Caco-2 (cell line): ENCODE measurements at regions not wholly inside any gene's neighbourhood (a gene's known extent, or its start where the extent isn't known, plus 50 kb on each side); places are given as distances from the start of the nearest gene placed in this dataset.

Source experiments
- BruUV-seq: library from RNA; stranded (reverse); fragments of 400-500 nt; replicated peaks from 2 replicates; lab custom pipeline; 2021; lab: Mats Ljungman, UMichigan
- CTCF ChIA-PET: fragments of 300-600 bp; sonication (Branson Sonifier 250); formaldehyde crosslinking; loops from one replicate; lab custom pipeline; 2022; ENCODE audit warnings: antibody characterized with exemption; lab: Charles Lee
- POLR2A ChIA-PET: fragments of 300-600 bp; sonication (Branson Sonifier 250); formaldehyde crosslinking; loops from one replicate; lab custom pipeline; 2022; ENCODE audit warnings: antibody characterized with exemption; lab: Charles Lee
- DNase-seq, 2 experiments: peaks; one replicate each; pipeline versions ENCODE4 v3.0.0 to v3.0.0-alpha.2; 2020 to 2022
- H3K27me3 ChIP-seq: replicated peaks from 2 replicates; pipeline ENCODE4 v1.6.0; 2011; ENCODE audit warnings: low read length; ENCODE audit not compliant: control insufficient read depth, insufficient read depth
- H3K36me3 ChIP-seq: 2 replicates; pipeline ENCODE4 v1.5.1; 2011; ENCODE audit warnings: low read length; ENCODE audit not compliant: control insufficient read depth, insufficient read depth
- H3K4me1 ChIP-seq: fragments of 250-450 bp; sonication (Bioruptor Pico); 2 replicates; pipeline ENCODE4 v1.5.1; 2020; ENCODE audit warnings: mild to moderate bottlenecking
- H3K4me3 ChIP-seq: 2 replicates; pipeline ENCODE4 v1.5.1; 2011; ENCODE audit warnings: low read depth, mild to moderate bottlenecking, control low read depth, low read length
- H3K9me3 ChIP-seq: fragments of 250-450 bp; sonication (Bioruptor Pico); 2 replicates; pipeline ENCODE4 v1.5.1; 2020; ENCODE audit warnings: mild to moderate bottlenecking, moderate library complexity
- H3K27ac Mint-ChIP-seq: one replicate; pipeline ENCODE4 v1.8.0; 2022; ENCODE audit warnings: mixed read lengths; ENCODE audit not compliant: unreplicated experiment
- H3K27me3 Mint-ChIP-seq: one replicate; pipeline ENCODE4 v1.8.0; 2022; ENCODE audit warnings: mixed read lengths; ENCODE audit not compliant: insufficient read depth, unreplicated experiment
- H3K36me3 Mint-ChIP-seq: one replicate; pipeline ENCODE4 v1.8.0; 2022; ENCODE audit warnings: mild to moderate bottlenecking, mixed read lengths; ENCODE audit not compliant: insufficient read depth, unreplicated experiment
- H3K4me1 Mint-ChIP-seq: one replicate; pipeline ENCODE4 v1.8.0; 2022; ENCODE audit warnings: low read depth, mixed read lengths; ENCODE audit not compliant: unreplicated experiment
- H3K4me3 Mint-ChIP-seq: one replicate; pipeline ENCODE4 v1.8.0; 2022; ENCODE audit warnings: mild to moderate bottlenecking, moderate library complexity, mixed read lengths; ENCODE audit not compliant: unreplicated experiment
- H3K9me3 Mint-ChIP-seq: one replicate; pipeline ENCODE4 v1.8.0; 2022; ENCODE audit warnings: mixed read lengths; ENCODE audit not compliant: unreplicated experiment
- CTCF ChIP-seq, 2 experiments: fragments of 200-600 bp in 1 of 2; IDR thresholded peaks; 1 replicate in 1 of 2; 2 replicates in 1 of 2; pipeline versions ENCODE4 v1.5.1 to v1.8.0; 2011 to 2022; ENCODE audit warnings: antibody characterized with exemption in 1 of 2, control low read depth in 1 of 2, inconsistent platforms in 1 of 2, low read depth in 1 of 2, low read length in 1 of 2, mild to moderate bottlenecking in 1 of 2, moderate library complexity in 1 of 2; ENCODE audit not compliant: insufficient read depth in 1 of 2, severe bottlenecking in 1 of 2, unreplicated experiment in 1 of 2
- intact Hi-C: fragments of 100-400 bp; cut with micrococcal nuclease; formaldehyde crosslinking; loops from one replicate; pipeline ENCODE4 v1.10.0; 2022; ENCODE audit not compliant: unreplicated experiment

- Histone ChIP-seq H3K27me3 (no peaks in the 10 kb centered on the region), H3K36me3 (no peaks in the 10 kb centered on the region), H3K4me3 (no peak overlapping the region), H3K4me1 (no peaks in the 10 kb centered on the region), H3K9me3 (no peaks in the 10 kb centered on the region)
- intact Hi-C loops: no loop called here
- Mint-ChIP-seq H3K27me3 (peaks cover 6% of the 10 kb centered on the region), H3K4me1 (no peaks in the 10 kb centered on the region), H3K36me3 (no peaks in the 10 kb centered on the region), H3K4me3 (no peak overlapping the region), H3K9me3 (no peaks in the 10 kb centered on the region), H3K27ac (no peak overlapping the region)
- BruUV-seq: no TSS peak
- ChIA-PET CTCF (no interaction called here), POLR2A (no interaction called here)
- no peak for DNase-seq
- TF ChIP-seq CTCF (IDR thresholded peaks at IDR 0.05; ENCODE audit: insufficient read depth in 1 of 2, low read depth in 1 of 2, low read length in 1 of 2, severe bottlenecking in 1 of 2, unreplicated experiment in 1 of 2): no peak
Measured at GRCh38 chr10:111522551-111522950, 445.7 kb downstream of the ADRA2A start.

GRCh38 chr10:111523016-111523415, 446.2 kb downstream of the ADRA2A start:
- TF ChIP-seq CTCF (IDR thresholded peaks at IDR 0.05; ENCODE audit: insufficient read depth in 1 of 2, low read depth in 1 of 2, low read length in 1 of 2, severe bottlenecking in 1 of 2, unreplicated experiment in 1 of 2): no peak
- Histone ChIP-seq H3K27me3 (no peaks in the 10 kb centered on the region), H3K9me3 (no peaks in the 10 kb centered on the region), H3K36me3 (no peaks in the 10 kb centered on the region), H3K4me1 (no peaks in the 10 kb centered on the region), H3K4me3 (no peak overlapping the region)
- H3K4me1 Mint-ChIP-seq: no peaks in the 10 kb centered on the region
- CTCF ChIA-PET: no interaction called here
- H3K9me3 Mint-ChIP-seq: no peaks in the 10 kb centered on the region
- no peak overlapping the region for H3K27ac Mint-ChIP-seq
- POLR2A ChIA-PET: no interaction called here
- no peaks in the 10 kb centered on the region for H3K36me3 Mint-ChIP-seq
- intact Hi-C loops: no loop called here
- no peak for DNase-seq
- H3K27me3 Mint-ChIP-seq: peaks cover 6% of the 10 kb centered on the region
- no TSS peak for BruUV-seq
- no peak overlapping the region for H3K4me3 Mint-ChIP-seq

DNA sequence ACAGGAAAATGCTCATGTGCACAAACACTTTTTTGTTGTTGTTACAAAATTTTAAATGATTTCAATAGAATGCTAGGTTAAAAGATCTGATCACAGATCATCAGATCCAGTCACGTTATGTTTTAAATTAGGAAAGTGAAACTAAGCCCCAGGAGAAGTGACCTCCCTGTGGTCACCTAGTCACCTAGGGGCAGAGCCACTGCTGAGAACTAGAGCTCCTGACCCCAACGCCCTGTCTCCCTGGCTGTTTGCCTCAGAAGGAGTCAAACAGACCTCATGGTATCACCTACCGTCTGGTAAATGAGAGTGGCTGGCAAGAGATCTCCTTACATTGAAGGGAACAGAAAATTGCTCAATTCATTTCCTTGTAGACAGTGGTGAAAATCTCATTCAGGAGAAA, 447.3 kb downstream of the ADRA2A start:
- Mint-ChIP-seq H3K4me1 (no peaks in the 10 kb centered on the region), H3K27me3 (peaks cover 6% of the 10 kb centered on the region), H3K36me3 (no peaks in the 10 kb centered on the region), H3K4me3 (no peak overlapping the region), H3K27ac (no peak overlapping the region), H3K9me3 (no peaks in the 10 kb centered on the region)
- H3K27me3 ChIP-seq: no peaks in the 10 kb centered on the region
- ChIA-PET CTCF (no interaction called here), POLR2A (interaction anchor here (0.5 kb wide), 1 partner anchor 604 kb away, joined by 4 read pairs; no protein-coding TSS in a partner anchor)
- H3K4me1 ChIP-seq: no peaks in the 10 kb centered on the region
- no peak for TF ChIP-seq CTCF (IDR thresholded peaks at IDR 0.05; ENCODE audit: insufficient read depth in 1 of 2, low read depth in 1 of 2, low read length in 1 of 2, severe bottlenecking in 1 of 2, unreplicated experiment in 1 of 2)
- no TSS peak for BruUV-seq
- no peaks in the 10 kb centered on the region for H3K9me3 ChIP-seq
- no peaks in the 10 kb centered on the region for H3K36me3 ChIP-seq
- no peak overlapping the region for H3K4me3 ChIP-seq
- DNase-seq: no peak
- intact Hi-C loops: no loop called here
